ENCODE measurements at regions not wholly inside any gene's neighbourhood (a gene's known extent, or its start where the extent isn't known, plus 50 kb on each side); places are given as distances from the start of the nearest gene placed in this dataset.
A peak's percentile ranks its signal among the peaks of the same experiment; 100 is the strongest.

- DNase-seq (ENCODE audit: low spot score), result no peak
Observed at GRCh38 chr4:147054228-147054872, 108.7 kb upstream of the TTC29 start.

- no peak for DNase-seq (ENCODE audit: low spot score)
Observed at GRCh38 chr4:147056940-147057610, 111.4 kb upstream of the TTC29 start.

GRCh38 chr4:147057611-147058190, 112.0 kb upstream of the TTC29 start:
- no peak for DNase-seq (ENCODE audit: low spot score)

- no peak for DNase-seq (ENCODE audit: low spot score)
Observed at GRCh38 chr4:147059064-147059731, 113.5 kb upstream of the TTC29 start.

DNA sequence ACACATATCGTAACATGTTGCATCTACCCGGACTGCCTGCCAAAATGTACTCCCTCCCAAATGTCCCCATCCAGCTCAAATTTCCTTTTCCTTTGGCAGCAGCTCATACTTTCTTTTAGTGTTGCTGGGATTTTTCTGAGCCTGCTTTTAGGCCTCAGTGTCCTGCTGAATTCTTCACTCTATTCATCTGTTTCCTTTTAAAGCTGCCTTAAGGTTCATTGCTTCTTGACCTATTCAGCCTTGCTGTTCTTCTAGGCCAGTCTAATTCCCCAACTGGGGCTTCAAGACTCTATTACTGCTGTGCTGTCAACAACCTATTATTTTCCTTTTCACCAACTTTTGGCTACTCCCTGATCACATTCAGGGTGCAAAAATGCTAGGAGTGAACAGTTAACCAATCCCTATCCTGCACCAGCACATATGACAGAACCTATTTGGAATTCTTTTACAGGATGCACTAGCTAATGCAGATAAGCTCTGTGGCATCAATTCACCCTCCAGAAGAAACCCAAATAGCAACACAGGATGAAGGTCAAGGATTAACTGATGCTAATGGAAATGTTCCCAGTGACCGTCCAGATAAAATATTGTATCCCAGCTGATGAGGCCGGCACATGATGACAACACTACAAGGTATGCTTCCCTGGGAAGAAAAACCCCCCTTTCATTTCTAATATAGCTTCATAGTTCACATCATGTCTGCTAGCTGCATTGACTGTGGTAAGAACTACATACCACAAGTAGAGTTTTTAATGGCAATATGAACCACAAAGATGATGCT, 114.7 kb upstream of the TTC29 start:
- DNase-seq (ENCODE audit: low spot score), result peak; percentile 30

- no peak for DNase-seq (ENCODE audit: low spot score)
Observed at GRCh38 chr4:147064856-147065255, 119.2 kb upstream of the TTC29 start.

- DNase-seq (ENCODE audit: low spot score), result no peak
Observed at GRCh38 chr4:147068564-147068963, 122.9 kb upstream of the TTC29 start.

DNA sequence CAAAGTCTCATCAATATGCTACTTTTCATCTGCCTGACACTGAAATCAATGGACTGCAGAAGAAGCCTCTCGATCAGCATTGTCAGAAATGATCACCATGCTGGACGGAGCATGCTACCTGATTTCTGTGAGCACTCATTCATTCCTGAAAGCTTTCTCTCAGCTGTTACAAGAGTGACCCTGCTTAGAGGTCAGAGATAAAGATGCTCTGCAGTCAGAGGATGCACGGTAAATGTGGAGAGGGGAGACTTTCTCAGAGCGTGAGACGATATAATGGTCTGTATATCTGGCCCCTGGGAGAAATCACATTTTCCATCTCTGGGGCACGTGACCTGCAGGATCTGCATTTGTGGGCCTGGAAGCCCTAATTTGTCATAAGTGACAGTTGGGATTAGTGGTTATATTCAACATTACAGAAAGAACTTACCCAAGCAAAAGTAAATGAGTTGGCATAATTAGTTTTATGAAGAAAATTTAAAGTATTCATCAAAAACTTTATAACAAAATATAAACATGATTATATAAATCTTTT, 125.6 kb upstream of the TTC29 start:
- DNase-seq (ENCODE audit: low spot score), result no peak

DNA sequence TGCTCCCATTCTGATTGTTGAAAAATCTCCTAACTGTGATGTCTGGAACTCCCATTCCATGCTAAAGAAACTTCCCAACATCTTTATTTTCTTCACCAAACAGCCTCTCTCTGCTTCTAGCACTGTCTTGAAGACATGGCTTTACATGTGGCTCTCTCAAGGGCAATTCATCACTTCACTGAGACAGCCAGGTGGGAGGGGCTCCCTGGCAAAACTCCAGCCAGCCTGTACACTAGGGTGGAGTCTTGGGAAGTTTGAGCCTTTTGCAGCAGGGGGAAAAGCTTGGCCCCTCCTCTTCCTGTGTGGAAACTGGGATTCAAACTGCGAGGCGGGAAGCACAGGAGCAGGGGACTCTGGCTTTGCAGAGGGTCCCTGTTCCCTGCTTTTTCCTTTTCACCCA, 130.5 kb upstream of the TTC29 start:
- DNase-seq (ENCODE audit: low spot score), result no peak

GRCh38 chr4:147076728-147077127, 131.1 kb upstream of the TTC29 start:
- DNase-seq (ENCODE audit: low spot score), result no peak

- DNase-seq (ENCODE audit: low spot score), result no peak
Observed at GRCh38 chr4:147078362-147078761, 132.7 kb upstream of the TTC29 start.

DNA sequence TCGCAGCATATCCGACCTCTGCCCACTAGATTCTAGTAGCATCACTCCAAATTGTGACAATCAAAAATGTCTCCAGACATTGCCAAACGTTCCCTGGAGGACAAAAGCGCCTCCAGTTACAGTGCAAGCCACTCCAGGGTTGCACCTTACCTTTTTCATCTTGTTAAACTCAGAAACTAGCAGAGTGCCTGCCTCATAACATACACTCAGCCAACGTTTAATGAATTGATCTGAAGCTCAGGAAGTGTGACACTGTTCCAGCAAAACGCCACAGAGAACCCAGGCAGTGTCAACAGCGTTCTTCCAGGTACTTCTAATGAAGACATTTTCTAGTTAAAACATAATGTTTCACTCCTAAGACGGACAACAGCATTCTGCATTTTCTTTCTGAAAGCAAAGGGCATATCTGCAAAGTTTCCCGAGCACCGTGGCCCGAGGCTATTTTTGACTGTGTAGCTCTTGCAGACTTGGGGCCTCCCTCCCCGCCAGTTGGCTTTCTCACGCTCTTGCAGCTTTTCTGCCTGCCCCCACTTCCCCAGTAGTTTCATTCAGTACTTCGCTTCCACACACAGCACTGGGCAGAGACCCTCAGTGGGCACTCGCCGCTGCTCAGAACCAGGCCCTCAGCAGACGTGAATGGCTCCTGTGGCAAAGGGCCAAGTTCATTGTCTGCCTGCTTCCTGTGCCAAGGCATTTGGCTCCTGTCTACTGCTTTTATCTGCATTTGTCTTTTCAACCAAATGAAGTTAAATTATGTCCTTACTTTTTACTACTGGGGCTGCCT, 133.4 kb upstream of the TTC29 start:
- DNase-seq (ENCODE audit: low spot score), result peak; percentile 27

DNA sequence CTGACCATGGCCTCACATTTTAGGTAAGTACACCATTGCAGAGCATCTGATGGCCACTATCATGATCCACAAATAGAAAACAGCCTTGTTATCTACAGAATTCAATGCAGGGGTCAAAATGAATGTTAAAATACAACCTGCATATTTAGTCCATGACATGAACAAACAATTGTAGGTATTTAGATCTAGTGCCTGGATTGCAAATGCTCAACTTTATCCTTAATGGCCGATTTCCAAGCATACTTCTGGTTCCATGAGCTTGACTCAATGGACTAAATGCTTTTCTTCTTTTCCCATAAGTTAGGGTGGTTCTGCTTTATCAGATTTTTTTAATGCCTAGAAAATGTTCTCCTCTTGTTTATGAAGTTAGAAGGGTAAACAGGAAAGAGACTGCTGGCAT, 139.2 kb upstream of the TTC29 start:
- DNase-seq (ENCODE audit: low spot score), result no peak

- no peak for DNase-seq (ENCODE audit: low spot score)
Observed at GRCh38 chr4:147085781-147086180, 140.1 kb upstream of the TTC29 start.

GRCh38 chr4:147088146-147088545, 142.5 kb upstream of the TTC29 start:
- DNase-seq (ENCODE audit: low spot score), result no peak

DNA sequence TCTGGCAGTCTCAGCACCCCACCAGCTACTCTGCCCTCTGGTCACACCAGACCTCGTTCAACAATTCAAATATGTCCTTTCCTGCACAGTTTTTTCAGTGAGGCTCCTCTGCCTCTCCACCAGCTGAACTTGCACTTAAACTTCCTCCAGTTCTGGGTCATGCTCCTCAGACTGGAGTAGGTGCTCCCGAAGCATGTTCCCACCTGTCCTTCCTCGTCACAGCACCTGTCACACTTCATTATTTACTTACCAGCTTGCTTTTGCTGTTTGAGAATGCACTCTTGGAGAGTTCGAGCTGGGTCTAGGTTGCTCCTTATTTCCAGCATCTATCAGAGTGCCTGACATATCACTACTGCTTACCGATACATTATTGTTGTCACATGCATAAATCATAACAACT, 144.8 kb upstream of the TTC29 start:
- DNase-seq (ENCODE audit: low spot score), result no peak

DNA sequence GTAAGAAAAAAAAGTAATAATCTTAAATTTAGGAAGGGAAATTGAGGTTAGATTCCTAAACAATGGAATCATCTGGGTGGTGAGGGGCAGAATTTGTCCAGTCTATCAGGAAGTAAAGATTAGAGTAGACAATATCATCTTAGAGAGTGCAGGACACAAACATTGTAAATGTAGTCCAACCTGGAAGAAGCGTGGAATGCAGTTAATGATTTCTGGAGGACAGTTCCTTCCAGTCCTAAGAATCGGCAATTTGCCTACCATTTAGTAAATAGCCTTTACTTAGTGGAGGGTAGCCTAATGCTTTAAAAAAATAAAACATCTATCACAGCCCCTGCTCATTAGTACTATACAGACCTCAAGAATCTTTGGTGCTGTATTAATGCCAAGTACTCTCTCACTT, 147.5 kb upstream of the TTC29 start:
- DNase-seq (ENCODE audit: low spot score), result no peak

- DNase-seq (ENCODE audit: low spot score), result no peak
Observed at GRCh38 chr4:147094238-147094637, 148.6 kb upstream of the TTC29 start.

DNA sequence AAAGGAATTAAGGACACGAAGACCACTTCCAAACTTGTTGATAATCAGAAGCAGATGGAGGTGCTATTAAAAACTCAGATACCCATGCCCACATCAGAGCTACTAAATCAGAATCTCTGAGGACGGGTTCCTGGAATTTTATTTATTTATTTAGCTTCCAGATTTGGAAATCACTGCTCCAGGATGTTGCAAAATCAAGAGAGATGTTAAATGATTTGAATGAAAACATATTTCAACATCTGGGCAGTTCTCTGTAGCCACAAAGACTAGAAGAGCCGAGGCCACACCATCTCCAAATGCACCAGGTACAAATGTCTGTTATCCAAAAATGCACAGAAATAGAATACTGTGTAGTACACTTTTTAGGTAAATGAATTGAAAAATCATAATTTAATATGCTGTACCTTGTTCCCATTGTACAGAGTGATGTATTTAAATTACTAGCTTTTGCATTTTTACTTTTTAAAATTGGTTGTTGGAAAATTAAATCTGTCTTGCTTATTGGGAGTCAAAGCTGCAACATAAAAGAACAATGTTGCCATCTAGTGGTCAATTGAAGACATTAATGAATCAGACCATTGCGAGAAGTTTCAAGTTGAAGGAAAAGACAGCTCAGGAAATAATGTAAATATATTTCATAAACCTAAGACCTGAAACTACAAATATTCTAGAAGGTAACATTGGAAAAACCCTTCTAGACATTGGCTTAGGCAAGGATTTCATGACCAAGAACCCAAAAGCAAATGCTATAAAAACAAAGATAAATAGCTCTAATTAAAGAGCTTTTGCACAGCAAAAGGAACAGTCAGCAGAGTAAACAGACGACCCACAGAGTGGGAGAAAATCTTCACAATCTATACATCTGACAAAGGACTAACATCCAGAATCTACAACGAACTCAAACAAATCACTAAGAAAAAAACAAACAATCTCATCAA, 151.3 kb upstream of the TTC29 start:
- peak; percentile 76 for DNase-seq (ENCODE audit: low spot score)

DNA sequence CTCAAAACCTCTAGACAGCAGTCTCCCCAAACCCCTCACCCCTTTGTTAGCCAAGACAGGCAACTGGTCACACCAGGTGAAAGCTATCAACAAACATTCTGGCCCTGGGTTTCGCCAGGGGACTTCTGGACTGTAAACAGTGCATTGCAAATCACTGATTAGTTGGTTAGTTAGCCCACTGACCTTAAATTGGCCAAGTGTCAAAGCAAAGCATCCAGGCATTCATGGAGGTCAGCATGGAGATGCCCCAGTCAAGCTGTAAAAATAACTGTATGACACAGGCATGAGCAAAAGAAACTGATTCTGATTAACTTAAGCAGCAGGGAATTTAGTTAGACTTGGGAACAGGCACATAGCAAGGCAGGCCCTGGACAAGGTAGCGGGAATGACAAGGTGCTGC, 156.0 kb upstream of the TTC29 start:
- DNase-seq (ENCODE audit: low spot score), result no peak
